HG03342 (cell line): ENCODE measurements at regions not wholly inside any gene's neighbourhood (a gene's known extent, or its start where the extent isn't known, plus 50 kb on each side); places are given as distances from the start of the nearest gene placed in this dataset.
"Not testable (repeated sequence)": the region's sequence is repeated elsewhere in the genome, so short reads cannot be mapped to it uniquely, and the experiment has no call there.

Experiments used
- ATAC-seq: cut with Tn5 transposase; IDR thresholded peaks from one replicate; pipeline ENCODE4 v1.9.1; 2021; ENCODE audit warnings: mild to moderate bottlenecking, moderate library complexity; ENCODE audit not compliant: unreplicated experiment

GRCh38 chr11:134499990-134500389 lies 87.9 kb upstream of the B3GAT1 start:
- ATAC-seq = no peak

GRCh38 chr11:134498326-134499139 lies 86.5 kb upstream of the B3GAT1 start:
- no peak for ATAC-seq

- no peak for ATAC-seq
Measured at GRCh38 chr11:134497586-134497985, 85.5 kb upstream of the B3GAT1 start.

- ATAC-seq = not testable (repeated sequence)
Measured at GRCh38 chr11:134496058-134496457, 84.0 kb upstream of the B3GAT1 start.

- not testable (repeated sequence) for ATAC-seq
Measured at GRCh38 chr11:134494395-134494794, 82.4 kb upstream of the B3GAT1 start.

- ATAC-seq = not testable (repeated sequence)
Measured at GRCh38 chr11:134492411-134492810, 80.4 kb upstream of the B3GAT1 start.

GRCh38 chr11:134489728-134490127 lies 77.7 kb upstream of the B3GAT1 start:
- ATAC-seq = no peak

- ATAC-seq = no peak
Measured at GRCh38 chr11:134488913-134489312, 76.9 kb upstream of the B3GAT1 start.

GRCh38 chr11:134488512-134488911 lies 76.5 kb upstream of the B3GAT1 start:
- ATAC-seq = no peak

- no peak for ATAC-seq
Measured at GRCh38 chr11:134487696-134488095, 75.7 kb upstream of the B3GAT1 start.

GRCh38 chr11:134486704-134487103 lies 74.7 kb upstream of the B3GAT1 start:
- no peak for ATAC-seq

GRCh38 chr11:134486106-134486505 lies 74.1 kb upstream of the B3GAT1 start:
- ATAC-seq = no peak

GRCh38 chr11:134485316-134485715 lies 73.3 kb upstream of the B3GAT1 start:
- no peak for ATAC-seq

GRCh38 chr11:134483857-134484256 lies 71.8 kb upstream of the B3GAT1 start:
- no peak for ATAC-seq

GRCh38 chr11:134483291-134483690 lies 71.2 kb upstream of the B3GAT1 start:
- ATAC-seq = no peak

- ATAC-seq = no peak
Measured at GRCh38 chr11:134482865-134483264, 70.8 kb upstream of the B3GAT1 start.

- no peak for ATAC-seq
Measured at GRCh38 chr11:134481933-134482527, 70.0 kb upstream of the B3GAT1 start.

GRCh38 chr11:134481135-134481534 lies 69.1 kb upstream of the B3GAT1 start:
- no peak for ATAC-seq

GRCh38 chr11:134480136-134480712 lies 68.2 kb upstream of the B3GAT1 start:
- no peak for ATAC-seq

- ATAC-seq = no peak
Measured at GRCh38 chr11:134479206-134480135, 67.4 kb upstream of the B3GAT1 start.

- ATAC-seq = no peak
Measured at GRCh38 chr11:134478611-134479010, 66.6 kb upstream of the B3GAT1 start.
